Upper lobe of left lung (tissue), 6 donors: ENCODE measurements at regions not wholly inside any gene's neighbourhood (a gene's known extent, or its start where the extent isn't known, plus 50 kb on each side); places are given as distances from the start of the nearest gene placed in this dataset.

Source experiments
- ATAC-seq, 2 donors: fragments of 200-7000 bp; cut with Tn5 transposase; one replicate each; pipeline ENCODE4 v1.9.1; 2022; ENCODE audit warnings: mild to moderate bottlenecking in 2 of 2, moderate library complexity in 2 of 2; ENCODE audit not compliant: low FRiP score in 2 of 2
- DNase-seq, 2 donors: peaks; one replicate each; pipeline ENCODE4 v3.0.0-alpha.2; 2019 to 2020
- H3K27ac ChIP-seq, 4 donors: fragments of 200-600 bp; sonication (generic); one replicate each; pipeline ENCODE4 v1.5.1; 2016 to 2019
- H3K27me3 ChIP-seq, 4 donors: fragments of 200-600 bp; sonication (generic); one replicate each; pipeline ENCODE4 v1.5.1; 2017 to 2019
- H3K36me3 ChIP-seq, 4 donors: fragments of 200-600 bp; sonication (generic); one replicate each; pipeline ENCODE4 v1.5.1; 2016 to 2019
- H3K4me1 ChIP-seq, 4 donors: fragments of 200-600 bp; sonication (generic); one replicate each; pipeline ENCODE4 v1.5.1; 2018 to 2019
- H3K4me3 ChIP-seq, 4 donors: fragments of 200-600 bp; sonication (generic); one replicate each; pipeline ENCODE4 v1.5.1; 2017 to 2019; ENCODE audit warnings: mild to moderate bottlenecking in 2 of 4, moderate library complexity in 1 of 4
- H3K9me3 ChIP-seq, 4 donors: fragments of 200-600 bp; sonication (generic); one replicate each; pipeline ENCODE4 v1.5.1; 2018 to 2019
- CTCF ChIP-seq, 6 experiments: fragments of 450-650 bp in 4 of 6; fragments of 200-600 bp in 2 of 6; sonication (generic) in 2 of 6; IDR thresholded peaks; one replicate each; pipeline ENCODE4 v1.5.1; 2016 to 2019; ENCODE audit warnings: antibody characterized with exemption in 6 of 6
- EP300 ChIP-seq, 4 donors: sonication (generic); formaldehyde crosslinking; IDR thresholded peaks; one replicate each; pipeline ENCODE4 v1.5.1; 2017; ENCODE audit warnings: antibody characterized with exemption in 4 of 4, control low read depth in 2 of 4
- POLR2A ChIP-seq, 4 donors: fragments of 450-650 bp; IDR thresholded peaks; one replicate each; pipeline ENCODE4 v1.5.1; 2016 to 2017; ENCODE audit warnings: antibody characterized with exemption in 4 of 4, mild to moderate bottlenecking in 2 of 4
- POLR2AphosphoS5 ChIP-seq, 2 donors: sonication (generic); formaldehyde crosslinking; IDR thresholded peaks; one replicate each; pipeline ENCODE4 v1.5.1; 2017; ENCODE audit warnings: antibody characterized with exemption in 2 of 2
- WGBS, 2 donors: methylation state at CpG; one replicate each; pipeline ENCODE4 v1.1.5; 2017 to 2018; 5-methylcytosine and 5-hydroxymethylcytosine counted together
- donor health status: DM: no; HTN: no; CAD: no; lungs with moderate emphysema.
- donor health status: DM: no; HTN: yes; CAD: no; lungs with severe emphysema.

GRCh38 chr15:98330692-98331435 is 317.5 kb upstream of the IGF1R start:
- no peak for TF ChIP-seq POLR2AphosphoS5 (IDR thresholded peaks at IDR 0.05)
- no peak for TF ChIP-seq POLR2A (IDR thresholded peaks at IDR 0.05)
- no peak for TF ChIP-seq CTCF (IDR thresholded peaks at IDR 0.05)
- TF ChIP-seq EP300 (IDR thresholded peaks at IDR 0.05), result no peak
- 48 to 55% methylated on average over 10 of the region's 10 CpGs for WGBS, 2 donors
- DNase-seq, result no peak
- H3K9me3 ChIP-seq, result no peaks in the 10 kb centered on the region
- H3K4me3 ChIP-seq, result no peak overlapping the region
- H3K4me1 ChIP-seq, result no peaks in the 10 kb centered on the region
- H3K36me3 ChIP-seq, result no peaks in the 10 kb centered on the region
- no peak overlapping the region for H3K27ac ChIP-seq
- no peaks in the 10 kb centered on the region for H3K27me3 ChIP-seq
- ATAC-seq, result no peak

GRCh38 chr15:98331676-98332075 is 316.7 kb upstream of the IGF1R start:
- H3K27me3 ChIP-seq, result no peaks in the 10 kb centered on the region
- H3K4me3 ChIP-seq, result no peak overlapping the region
- no peak overlapping the region for H3K27ac ChIP-seq
- H3K36me3 ChIP-seq, result no peaks in the 10 kb centered on the region
- DNase-seq (no peak), ATAC-seq (no peak)
- H3K4me1 ChIP-seq, result no peaks in the 10 kb centered on the region
- H3K9me3 ChIP-seq, result no peaks in the 10 kb centered on the region
- TF ChIP-seq POLR2AphosphoS5 (IDR thresholded peaks at IDR 0.05) (no peak), CTCF (IDR thresholded peaks at IDR 0.05) (no peak), EP300 (IDR thresholded peaks at IDR 0.05) (no peak), POLR2A (IDR thresholded peaks at IDR 0.05) (no peak)
- WGBS, 2 donors, result 88 to 89% methylated on average over 4 of the region's 4 CpGs

GRCh38 chr15:98333251-98333650 is 315.1 kb upstream of the IGF1R start:
- H3K4me1 ChIP-seq, result no peaks in the 10 kb centered on the region
- no peaks in the 10 kb centered on the region for H3K27me3 ChIP-seq
- H3K27ac ChIP-seq, result no peak overlapping the region
- H3K4me3 ChIP-seq, result no peak overlapping the region
- peak in 1 of 2 donors; percentile 41 for DNase-seq
- 82% methylated on average over 7 of the region's 7 CpGs; no CpG with 5 or more reads in 1 of the 2 donors for WGBS, 2 donors
- H3K9me3 ChIP-seq, result no peaks in the 10 kb centered on the region
- H3K36me3 ChIP-seq, result no peaks in the 10 kb centered on the region
- ATAC-seq, result no peak
- TF ChIP-seq CTCF (IDR thresholded peaks at IDR 0.05), result no peak
- no peak for TF ChIP-seq EP300 (IDR thresholded peaks at IDR 0.05)
- no peak for TF ChIP-seq POLR2A (IDR thresholded peaks at IDR 0.05)
- no peak for TF ChIP-seq POLR2AphosphoS5 (IDR thresholded peaks at IDR 0.05)

GRCh38 chr15:98342911-98343310 is 305.4 kb upstream of the IGF1R start:
- H3K4me1 ChIP-seq, result no peaks in the 10 kb centered on the region
- H3K36me3 ChIP-seq, result no peaks in the 10 kb centered on the region
- no peak for ATAC-seq
- no peak for DNase-seq
- no peak overlapping the region for H3K27ac ChIP-seq
- 88 to 89% methylated on average over 3 of the region's 3 CpGs for WGBS, 2 donors
- TF ChIP-seq POLR2A (IDR thresholded peaks at IDR 0.05) (no peak), EP300 (IDR thresholded peaks at IDR 0.05) (no peak), POLR2AphosphoS5 (IDR thresholded peaks at IDR 0.05) (no peak), CTCF (IDR thresholded peaks at IDR 0.05) (no peak)
- H3K9me3 ChIP-seq, result no peaks in the 10 kb centered on the region
- no peak overlapping the region for H3K4me3 ChIP-seq
- no peaks in the 10 kb centered on the region for H3K27me3 ChIP-seq

GRCh38 chr15:98344591-98344990 is 303.7 kb upstream of the IGF1R start:
- Histone ChIP-seq H3K36me3 (no peaks in the 10 kb centered on the region), H3K4me1 (no peaks in the 10 kb centered on the region), H3K9me3 (no peaks in the 10 kb centered on the region), H3K4me3 (no peak overlapping the region), H3K27ac (no peak overlapping the region), H3K27me3 (no peaks in the 10 kb centered on the region)
- WGBS, 2 donors, result 68 to 90% methylated on average over 2 of the region's 2 CpGs
- ATAC-seq (no peak), DNase-seq (no peak)
- TF ChIP-seq EP300 (IDR thresholded peaks at IDR 0.05), result no peak
- TF ChIP-seq POLR2A (IDR thresholded peaks at IDR 0.05), result no peak
- no peak for TF ChIP-seq CTCF (IDR thresholded peaks at IDR 0.05)
- no peak for TF ChIP-seq POLR2AphosphoS5 (IDR thresholded peaks at IDR 0.05)
